ENCODE measurements at regions not wholly inside any gene's neighbourhood (a gene's known extent, or its start where the extent isn't known, plus 50 kb on each side); places are given as distances from the start of the nearest gene placed in this dataset.

DNA sequence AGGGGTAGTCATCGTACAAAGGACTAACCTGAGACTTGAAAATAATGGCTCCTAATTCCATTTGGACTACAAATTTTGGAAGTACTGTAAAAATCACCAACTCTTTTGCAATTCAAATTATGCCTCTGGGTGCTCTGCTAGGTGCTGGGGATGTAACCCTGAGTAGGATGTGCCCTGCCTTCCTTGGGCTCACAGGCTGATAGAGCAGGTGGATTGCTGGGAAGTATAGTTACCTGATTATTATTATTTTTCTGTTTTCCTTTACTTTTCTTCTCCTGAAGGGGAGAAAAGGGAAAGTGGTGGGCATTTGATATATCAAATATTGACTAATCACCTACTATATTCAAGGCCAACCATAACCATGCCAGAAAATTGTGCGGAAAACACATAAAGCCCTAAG is 119.3 kb upstream of the RIOK3 start:
- no peak for TF ChIP-seq CTCF (CRISPR knock-in tag; IDR thresholded peaks at IDR 0.05)
- TF ChIP-seq ZSCAN25 (CRISPR knock-in tag; IDR thresholded peaks at IDR 0.05): no peak
- no peak for TF ChIP-seq ZNF75D (CRISPR knock-in tag; IDR thresholded peaks at IDR 0.05; ENCODE audit: borderline replicate concordance)
- TF ChIP-seq KDM1A (CRISPR knock-in tag; IDR thresholded peaks at IDR 0.05): no peak
- TF ChIP-seq ZNF280D (CRISPR knock-in tag; IDR thresholded peaks at IDR 0.05): no peak
- TF ChIP-seq NR3C1 (CRISPR knock-in tag; IDR thresholded peaks at IDR 0.05): no peak
- no peak for TF ChIP-seq BATF2 (CRISPR knock-in tag; IDR thresholded peaks at IDR 0.05)
